NCI-H1105 (cell line): ENCODE measurements at regions not wholly inside any gene's neighbourhood (a gene's known extent, or its start where the extent isn't known, plus 50 kb on each side); places are given as distances from the start of the nearest gene placed in this dataset.
"Not testable (repeated sequence)": the region's sequence is repeated elsewhere in the genome, so short reads cannot be mapped to it uniquely, and the experiment has no call there.

Experiments
- DNase-seq: peaks from one replicate; lab custom pipeline; 2025; lab: John Stamatoyannopoulos, UW

GRCh38 chr5:27144456-27144855 lies 106.1 kb upstream of the CDH9 start:
- no peak for DNase-seq

GRCh38 chr5:27140831-27141230 lies 102.4 kb upstream of the CDH9 start:
- no peak for DNase-seq

DNA sequence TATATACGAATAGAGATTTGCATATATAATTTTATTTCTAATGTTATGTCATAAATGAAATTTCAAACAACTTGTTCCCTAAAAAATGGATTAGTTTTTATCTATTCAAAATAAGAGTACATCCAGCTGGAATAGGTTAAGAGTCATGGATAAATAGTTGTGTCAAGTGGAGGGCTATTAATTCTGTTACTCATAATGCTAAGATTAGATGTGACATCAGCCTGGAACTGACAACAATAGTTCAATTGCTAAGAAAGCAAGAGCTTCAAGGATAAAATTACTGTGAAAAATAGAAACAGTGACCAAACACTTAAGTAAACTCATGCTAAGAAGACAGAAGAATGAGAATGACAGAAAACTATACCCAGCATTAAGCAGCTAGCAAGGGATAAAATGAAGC lies 92.2 kb upstream of the CDH9 start:
- DNase-seq = no peak

DNA sequence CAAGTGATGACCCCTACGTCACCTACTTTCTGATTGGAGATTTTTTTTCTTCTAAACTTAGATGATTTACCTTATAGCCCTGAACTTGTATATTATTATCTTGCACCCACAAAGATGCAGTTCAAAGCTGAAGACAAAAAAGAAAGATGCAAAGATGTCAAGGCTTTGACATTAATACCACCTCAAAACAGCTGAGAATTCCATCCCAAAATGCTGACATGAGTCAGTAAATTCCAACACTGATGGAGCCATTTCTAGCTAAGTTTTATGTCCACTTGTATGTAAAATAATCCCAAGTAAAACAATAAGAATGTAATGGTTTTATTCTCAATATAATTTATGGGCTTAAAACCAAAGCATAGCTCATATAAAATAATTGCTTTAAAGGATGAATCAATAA lies 91.5 kb upstream of the CDH9 start:
- no peak for DNase-seq

GRCh38 chr5:27125856-27126255 lies 87.5 kb upstream of the CDH9 start:
- no peak for DNase-seq

GRCh38 chr5:27124590-27124989 lies 86.2 kb upstream of the CDH9 start:
- DNase-seq = no peak

DNA sequence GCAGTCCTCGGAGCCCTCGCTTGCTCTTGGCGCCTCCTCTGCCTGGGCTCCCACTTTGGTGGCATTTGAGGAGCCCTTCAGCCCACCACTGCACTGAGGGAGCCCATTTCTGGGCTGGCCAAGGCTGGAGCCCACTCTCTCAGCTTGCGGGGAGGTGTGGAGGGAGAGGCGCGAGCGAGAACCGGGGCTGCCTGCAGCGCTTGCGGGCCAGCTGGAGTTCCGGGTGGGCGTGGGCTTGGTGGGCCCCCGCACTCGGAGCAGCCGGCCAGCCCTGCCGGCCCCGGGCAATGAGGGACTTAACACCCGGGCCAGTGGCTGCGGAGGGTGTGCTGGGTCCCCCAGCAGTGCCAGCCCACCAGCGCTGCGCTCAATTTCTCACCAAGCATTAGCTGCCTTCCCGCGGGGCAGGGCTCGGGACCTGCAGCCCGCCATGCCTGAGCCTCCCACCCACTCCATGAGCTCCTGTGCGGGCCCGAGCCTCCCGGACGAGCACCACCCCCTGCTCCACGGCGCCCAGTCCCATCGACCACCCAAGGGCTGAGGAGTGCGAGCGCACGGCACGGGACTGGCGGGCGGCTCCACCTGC lies 81.4 kb upstream of the CDH9 start:
- DNase-seq = not testable (repeated sequence)

GRCh38 chr5:27103486-27103885 lies 65.1 kb upstream of the CDH9 start:
- no peak for DNase-seq

DNA sequence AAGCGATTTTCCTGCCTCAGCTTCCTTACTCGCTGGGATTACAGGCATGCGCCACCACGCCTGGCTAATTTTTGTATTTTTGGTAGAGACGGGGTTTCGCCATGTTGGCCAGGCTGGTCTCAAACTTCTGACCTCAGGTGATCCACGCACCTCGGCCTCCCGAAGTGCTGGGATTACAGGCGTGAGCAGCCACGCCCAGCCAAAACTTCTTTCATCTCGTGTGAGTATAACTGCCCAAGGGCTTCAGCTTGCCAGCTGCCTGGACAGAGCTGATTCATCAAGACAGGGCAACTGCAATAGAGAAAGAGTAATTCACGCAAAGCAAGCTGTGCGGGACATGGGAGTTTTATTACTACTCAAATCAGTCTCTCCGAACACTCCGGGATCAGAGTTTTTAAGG lies 57.4 kb upstream of the CDH9 start:
- not testable (repeated sequence) for DNase-seq

DNA sequence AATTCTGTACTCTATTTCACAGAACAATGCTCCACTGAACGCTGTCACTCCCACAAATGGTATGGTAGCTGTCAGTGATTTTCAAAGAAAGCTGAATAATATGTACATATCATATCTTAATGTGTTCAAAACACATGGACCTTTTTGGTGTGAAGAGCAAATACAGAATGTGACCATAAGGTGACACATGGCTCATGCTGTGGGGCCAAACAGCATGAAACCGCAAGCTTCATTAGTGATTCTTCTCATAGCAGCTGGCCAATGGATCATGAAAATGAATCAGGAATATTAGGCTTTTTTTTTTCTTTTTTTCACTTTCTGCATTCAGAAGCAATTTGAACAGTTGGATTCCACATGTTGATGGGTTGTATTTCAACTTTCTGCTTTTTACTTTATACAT lies 54.9 kb upstream of the CDH9 start:
- no peak for DNase-seq

DNA sequence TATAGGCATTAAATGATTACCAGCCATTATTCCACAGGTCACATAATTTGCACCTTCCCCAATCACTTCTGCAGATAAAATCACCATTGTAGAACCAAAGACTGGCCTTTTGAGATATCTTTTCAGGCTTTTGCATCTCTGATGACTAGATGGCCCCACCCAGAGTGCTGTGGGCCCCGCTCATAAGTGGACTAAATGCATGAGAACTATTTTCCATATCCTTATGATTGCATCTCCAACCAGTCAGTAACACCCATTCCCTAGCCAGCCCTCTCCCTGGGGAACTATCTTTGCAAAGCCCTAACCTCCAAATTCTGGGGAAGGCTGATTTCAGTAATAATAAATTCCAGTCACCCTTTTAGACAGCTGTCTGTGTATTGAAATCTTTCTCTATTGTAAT lies 53.5 kb upstream of the CDH9 start:
- DNase-seq = no peak

- not testable (repeated sequence) for DNase-seq
Measured at GRCh38 chr5:27088822-27089221, 50.4 kb upstream of the CDH9 start.
